ENCODE measurements at regions not wholly inside any gene's neighbourhood (a gene's known extent, or its start where the extent isn't known, plus 50 kb on each side); places are given as distances from the start of the nearest gene placed in this dataset.

DNA sequence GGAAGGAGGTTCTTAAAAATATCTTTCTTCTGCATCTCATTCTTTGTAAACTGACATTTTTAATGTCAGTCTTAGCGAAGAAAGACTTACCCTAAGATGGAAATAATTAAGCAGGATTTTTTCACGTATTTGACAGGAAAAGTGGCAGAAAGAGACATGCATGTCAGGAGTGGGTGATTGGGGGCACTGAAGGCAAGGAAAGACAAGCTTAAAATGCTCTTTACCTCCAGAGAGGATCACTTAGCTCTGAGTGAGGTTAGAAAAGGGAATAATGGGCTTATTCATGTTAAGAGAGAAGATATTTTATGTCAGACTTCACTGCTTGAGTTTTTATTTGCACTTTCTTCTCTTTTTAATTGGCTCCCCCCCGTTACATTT lies 1358.2 kb upstream of the TMEM132C start:
- Histone ChIP-seq H3K79me2 (ENCODE audit: low read depth) (no peaks in the 10 kb centered on the region), H3F3A (ENCODE audit: insufficient read depth, low read depth) (no peaks in the 10 kb centered on the region), H4K20me1 (ENCODE audit: insufficient read depth) (no peaks in the 10 kb centered on the region), H3K4me2 (no peak overlapping the region), H2AFZ (no peak overlapping the region), H3K4me1 (replicated peaks; ENCODE audit: insufficient read depth) (no peaks in the 10 kb centered on the region), H3K36me3 (ENCODE audit: low read depth) (no peaks in the 10 kb centered on the region), H3K9me2 (ENCODE audit: insufficient read depth) (no peaks in the 10 kb centered on the region), H3K4me3 (no peak overlapping the region), H3K27ac (no peak overlapping the region), H3K9me3 (ENCODE audit: insufficient read depth, low read depth) (no peaks in the 10 kb centered on the region), H3K27me3 (ENCODE audit: insufficient read depth, low read depth) (no peaks in the 10 kb centered on the region)
- intact Hi-C loops (cut with micrococcal nuclease; ENCODE audit: unreplicated experiment) = no loop called here
- TF ChIP-seq, protein P1, sequence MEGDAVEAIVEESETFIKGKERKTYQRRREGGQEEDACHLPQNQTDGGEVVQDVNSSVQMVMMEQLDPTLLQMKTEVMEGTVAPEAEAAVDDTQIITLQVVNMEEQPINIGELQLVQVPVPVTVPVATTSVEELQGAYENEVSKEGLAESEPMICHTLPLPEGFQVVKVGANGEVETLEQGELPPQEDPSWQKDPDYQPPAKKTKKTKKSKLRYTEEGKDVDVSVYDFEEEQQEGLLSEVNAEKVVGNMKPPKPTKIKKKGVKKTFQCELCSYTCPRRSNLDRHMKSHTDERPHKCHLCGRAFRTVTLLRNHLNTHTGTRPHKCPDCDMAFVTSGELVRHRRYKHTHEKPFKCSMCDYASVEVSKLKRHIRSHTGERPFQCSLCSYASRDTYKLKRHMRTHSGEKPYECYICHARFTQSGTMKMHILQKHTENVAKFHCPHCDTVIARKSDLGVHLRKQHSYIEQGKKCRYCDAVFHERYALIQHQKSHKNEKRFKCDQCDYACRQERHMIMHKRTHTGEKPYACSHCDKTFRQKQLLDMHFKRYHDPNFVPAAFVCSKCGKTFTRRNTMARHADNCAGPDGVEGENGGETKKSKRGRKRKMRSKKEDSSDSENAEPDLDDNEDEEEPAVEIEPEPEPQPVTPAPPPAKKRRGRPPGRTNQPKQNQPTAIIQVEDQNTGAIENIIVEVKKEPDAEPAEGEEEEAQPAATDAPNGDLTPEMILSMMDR (conservative IDR thresholded peaks at IDR 0.05) = no peak
- no peak for TF ChIP-seq EZH2 (IDR thresholded peaks at IDR 0.05; ENCODE audit: low read depth)
- CTCF ChIA-PET = no interaction called here
- BruUV-seq (replicated peaks) = no TSS peak
- POLR2A ChIA-PET (ENCODE audit: unreplicated experiment) = no interaction called here
- DNase-seq = no peak

DNA sequence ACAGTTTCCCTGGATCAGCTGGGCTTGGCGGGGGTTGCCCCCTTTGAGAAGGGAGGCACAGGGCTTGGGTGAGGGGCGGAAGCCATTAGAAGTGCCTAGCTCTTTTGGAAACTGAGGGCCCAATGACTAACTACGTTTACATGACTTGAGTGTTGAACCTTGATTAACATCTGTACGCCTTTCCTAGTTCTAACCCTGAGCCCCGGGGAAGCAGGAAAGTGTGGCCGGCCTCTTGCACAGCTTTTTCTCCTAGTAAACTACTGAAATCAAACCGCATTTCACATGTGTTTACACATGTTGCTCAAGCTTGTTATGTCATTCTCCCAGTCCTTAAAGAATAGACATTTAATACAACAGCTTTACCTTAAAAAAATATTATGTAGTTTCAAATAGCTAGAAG lies 1356.4 kb upstream of the TMEM132C start:
- no peaks in the 10 kb centered on the region for H3K27me3 ChIP-seq (ENCODE audit: insufficient read depth, low read depth)
- H2AFZ ChIP-seq = no peak overlapping the region
- no peaks in the 10 kb centered on the region for H4K20me1 ChIP-seq (ENCODE audit: insufficient read depth)
- intact Hi-C loops (cut with micrococcal nuclease; ENCODE audit: unreplicated experiment) = no loop called here
- no peak overlapping the region for H3K27ac ChIP-seq
- no peak overlapping the region for H3K4me3 ChIP-seq
- no peaks in the 10 kb centered on the region for H3K4me1 ChIP-seq (replicated peaks; ENCODE audit: insufficient read depth)
- H3K9me3 ChIP-seq (ENCODE audit: insufficient read depth, low read depth) = no peaks in the 10 kb centered on the region
- no peak for DNase-seq
- no peaks in the 10 kb centered on the region for H3F3A ChIP-seq (ENCODE audit: insufficient read depth, low read depth)
- H3K9me2 ChIP-seq (ENCODE audit: insufficient read depth) = no peaks in the 10 kb centered on the region
- no peak overlapping the region for H3K4me2 ChIP-seq
- H3K36me3 ChIP-seq (ENCODE audit: low read depth) = no peaks in the 10 kb centered on the region
- TF ChIP-seq, protein P1 (conservative IDR thresholded peaks at IDR 0.05) = no peak
- TF ChIP-seq EZH2 (IDR thresholded peaks at IDR 0.05; ENCODE audit: low read depth) = no peak
- no TSS peak for BruUV-seq (replicated peaks)
- POLR2A ChIA-PET (ENCODE audit: unreplicated experiment) = no interaction called here
- CTCF ChIA-PET = no interaction called here
- H3K79me2 ChIP-seq (ENCODE audit: low read depth) = no peaks in the 10 kb centered on the region

- Histone ChIP-seq H3K79me2 (ENCODE audit: low read depth) (no peaks in the 10 kb centered on the region), H3K4me2 (no peak overlapping the region), H4K20me1 (ENCODE audit: insufficient read depth) (no peaks in the 10 kb centered on the region), H3K9me3 (ENCODE audit: insufficient read depth, low read depth) (no peaks in the 10 kb centered on the region), H2AFZ (no peak overlapping the region), H3K9me2 (ENCODE audit: insufficient read depth) (no peaks in the 10 kb centered on the region), H3K27me3 (ENCODE audit: insufficient read depth, low read depth) (no peaks in the 10 kb centered on the region), H3K27ac (no peak overlapping the region), H3K4me1 (replicated peaks; ENCODE audit: insufficient read depth) (no peaks in the 10 kb centered on the region), H3K4me3 (no peak overlapping the region), H3K36me3 (ENCODE audit: low read depth) (no peaks in the 10 kb centered on the region), H3F3A (ENCODE audit: insufficient read depth, low read depth) (no peaks in the 10 kb centered on the region)
- TF ChIP-seq, protein P1 (conservative IDR thresholded peaks at IDR 0.05) = no peak
- no peak for TF ChIP-seq EZH2 (IDR thresholded peaks at IDR 0.05; ENCODE audit: low read depth)
- ChIA-PET CTCF (no interaction called here), POLR2A (ENCODE audit: unreplicated experiment) (no interaction called here)
- no peak for DNase-seq
- intact Hi-C loops (cut with micrococcal nuclease; ENCODE audit: unreplicated experiment) = no loop called here
- BruUV-seq (replicated peaks) = no TSS peak
These were observed 1354.9 kb upstream of the TMEM132C start for GRCh38 chr12:126912111-126912510.
